SU-DHL-6 (cell line): ENCODE measurements at regions not wholly inside any gene's neighbourhood (a gene's known extent, or its start where the extent isn't known, plus 50 kb on each side); places are given as distances from the start of the nearest gene placed in this dataset.

ENCODE experiments used
- H2AFZ ChIP-seq: fragments of 200-600 bp; sonication (generic); 2 replicates; pipeline ENCODE4 v1.6.1; 2014; ENCODE audit warnings: low read depth, mild to moderate bottlenecking, moderate library complexity, mixed read lengths, antibody characterized with exemption, low read length; ENCODE audit not compliant: severe bottlenecking
- H3F3A ChIP-seq: fragments of 200-600 bp; shearing (Covaris generic); 2 replicates; pipeline ENCODE4 v1.6.0; 2016; ENCODE audit warnings: antibody characterized with exemption, mild to moderate bottlenecking; ENCODE audit not compliant: insufficient read depth
- H3K27ac ChIP-seq: fragments of 200-600 bp; sonication (generic); 2 replicates; pipeline ENCODE4 v1.5.1; 2016; ENCODE audit warnings: low read depth, mild to moderate bottlenecking, low read length, moderate library complexity, mixed read lengths
- H3K27me3 ChIP-seq: fragments of 200-600 bp; sonication (generic), shearing (Covaris generic); 2 replicates; pipeline ENCODE4 v1.6.0; 2014; ENCODE audit warnings: mild to moderate bottlenecking, low read length
- H3K36me3 ChIP-seq: fragments of 200-600 bp; sonication (generic); 2 replicates; pipeline ENCODE4 v1.6.1; 2014; ENCODE audit warnings: mild to moderate bottlenecking, low read length, mixed read lengths
- H3K4me2 ChIP-seq: fragments of 300-600, 200-600 bp; shearing (Covaris generic), sonication (generic); 2 replicates; pipeline ENCODE4 v1.6.0; 2014; ENCODE audit warnings: low read length, low read depth, mild to moderate bottlenecking; ENCODE audit not compliant: poor library complexity, severe bottlenecking
- H3K4me3 ChIP-seq: fragments of 200-600 bp; sonication (generic); 2 replicates; pipeline ENCODE4 v1.5.1; 2014; ENCODE audit warnings: antibody characterized with exemption, low read length, mild to moderate bottlenecking, mixed read lengths; ENCODE audit not compliant: insufficient read depth, poor library complexity, severe bottlenecking
- H3K79me2 ChIP-seq: fragments of 200-600 bp; sonication (generic); 2 replicates; pipeline ENCODE4 v1.6.1; 2014; ENCODE audit warnings: mild to moderate bottlenecking, low read length, moderate library complexity; ENCODE audit not compliant: insufficient read depth
- H3K9ac ChIP-seq: fragments of 200-600 bp; sonication (generic); 2 replicates; pipeline ENCODE4 v1.7.0; 2014; ENCODE audit warnings: mild to moderate bottlenecking, low read length
- H3K9me2 ChIP-seq: fragments of 200-600 bp; sonication (generic); replicated peaks from 2 replicates; pipeline ENCODE4 v1.6.1; 2014; ENCODE audit warnings: low read length; ENCODE audit not compliant: insufficient read depth
- H3K9me3 ChIP-seq: fragments of 200-600 bp; sonication (generic); 2 replicates; pipeline ENCODE4 v1.6.1; 2014; ENCODE audit warnings: low read length, mixed read lengths; ENCODE audit not compliant: insufficient read depth
- H4K20me1 ChIP-seq: fragments of 200-600 bp; sonication (generic); 2 replicates; pipeline ENCODE4 v1.6.1; 2014; ENCODE audit warnings: low read depth, mild to moderate bottlenecking, antibody characterized with exemption, low read length, moderate library complexity, mixed read lengths
- EZH2phosphoT487 ChIP-seq: fragments of 200-600 bp; sonication (generic), shearing (Covaris generic); conservative IDR thresholded peaks from 2 replicates; pipeline ENCODE4 v1.6.1; 2018; ENCODE audit warnings: mild to moderate bottlenecking, antibody characterized with exemption, low read length, moderate library complexity, mixed read lengths
- TF ChIP-seq, protein P1 (sequence below): fragments of 200-600 bp; sonication (generic); IDR thresholded peaks from one replicate; pipeline ENCODE4 v1.5.1; 2017; ENCODE audit warnings: antibody characterized with exemption, mild to moderate bottlenecking, low read length, moderate library complexity; ENCODE audit not compliant: insufficient read depth, poor library complexity, severe bottlenecking

GRCh38 chr1:30523055-30524020 is 200.0 kb downstream of the MATN1 start:
- no peaks in the 10 kb centered on the region for H3F3A ChIP-seq
- H3K27me3 ChIP-seq = no peaks in the 10 kb centered on the region
- H3K36me3 ChIP-seq = no peaks in the 10 kb centered on the region
- TF ChIP-seq EZH2phosphoT487 = no peak
- TF ChIP-seq, protein P1, sequence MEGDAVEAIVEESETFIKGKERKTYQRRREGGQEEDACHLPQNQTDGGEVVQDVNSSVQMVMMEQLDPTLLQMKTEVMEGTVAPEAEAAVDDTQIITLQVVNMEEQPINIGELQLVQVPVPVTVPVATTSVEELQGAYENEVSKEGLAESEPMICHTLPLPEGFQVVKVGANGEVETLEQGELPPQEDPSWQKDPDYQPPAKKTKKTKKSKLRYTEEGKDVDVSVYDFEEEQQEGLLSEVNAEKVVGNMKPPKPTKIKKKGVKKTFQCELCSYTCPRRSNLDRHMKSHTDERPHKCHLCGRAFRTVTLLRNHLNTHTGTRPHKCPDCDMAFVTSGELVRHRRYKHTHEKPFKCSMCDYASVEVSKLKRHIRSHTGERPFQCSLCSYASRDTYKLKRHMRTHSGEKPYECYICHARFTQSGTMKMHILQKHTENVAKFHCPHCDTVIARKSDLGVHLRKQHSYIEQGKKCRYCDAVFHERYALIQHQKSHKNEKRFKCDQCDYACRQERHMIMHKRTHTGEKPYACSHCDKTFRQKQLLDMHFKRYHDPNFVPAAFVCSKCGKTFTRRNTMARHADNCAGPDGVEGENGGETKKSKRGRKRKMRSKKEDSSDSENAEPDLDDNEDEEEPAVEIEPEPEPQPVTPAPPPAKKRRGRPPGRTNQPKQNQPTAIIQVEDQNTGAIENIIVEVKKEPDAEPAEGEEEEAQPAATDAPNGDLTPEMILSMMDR = no peak
- H3K27ac ChIP-seq = no peak overlapping the region
- no peaks in the 10 kb centered on the region for H4K20me1 ChIP-seq
- H3K79me2 ChIP-seq = no peaks in the 10 kb centered on the region
- no peaks in the 10 kb centered on the region for H3K9me2 ChIP-seq
- no peak overlapping the region for H2AFZ ChIP-seq
- no peak overlapping the region for H3K4me2 ChIP-seq
- H3K9ac ChIP-seq = no peak overlapping the region
- no peak overlapping the region for H3K4me3 ChIP-seq
- H3K9me3 ChIP-seq = no peaks in the 10 kb centered on the region

DNA sequence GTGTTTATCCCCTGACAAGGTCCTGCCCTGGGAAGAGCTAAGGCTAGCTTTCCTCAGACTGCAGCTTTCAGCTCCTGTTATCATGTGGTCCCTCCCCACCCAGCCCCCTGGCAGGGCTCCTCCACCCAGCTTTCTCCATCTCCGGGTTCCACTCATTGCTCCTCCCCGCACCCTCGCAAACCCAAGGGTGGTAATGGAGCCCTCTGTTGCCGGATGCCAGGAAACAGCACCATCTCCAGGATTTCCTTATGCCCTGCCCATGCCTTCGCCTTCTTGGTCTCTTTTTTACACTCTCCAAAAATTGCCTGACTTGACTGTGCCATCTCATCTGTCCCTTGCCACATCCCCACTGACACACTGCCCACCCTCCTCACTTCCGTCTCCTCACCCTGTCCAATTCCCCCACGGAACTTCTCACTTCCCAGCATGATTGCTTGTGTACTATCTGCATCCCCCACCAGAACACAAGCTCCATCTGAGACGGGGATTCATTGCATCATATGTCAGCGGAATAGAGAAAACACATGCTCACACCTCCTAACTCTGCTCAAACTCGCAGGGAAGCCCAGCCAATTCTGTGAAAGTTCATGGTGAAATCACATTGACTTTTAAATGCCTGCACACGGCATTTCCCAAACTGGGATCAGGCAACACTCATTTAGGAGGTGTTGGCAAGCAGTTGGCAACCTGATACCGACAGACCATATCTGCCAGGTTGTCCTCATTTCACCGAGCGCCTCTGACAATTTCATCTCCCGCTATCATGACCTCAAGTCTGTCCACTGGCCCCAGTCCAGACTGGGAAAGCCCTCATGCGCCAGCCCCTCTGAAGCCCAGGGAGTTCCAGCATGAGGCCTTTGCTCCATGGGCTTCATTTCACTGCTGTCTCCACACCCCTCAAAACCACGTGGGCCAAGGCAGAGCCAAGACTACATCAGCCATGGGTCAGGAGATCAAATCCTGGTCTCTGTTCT is 201.1 kb downstream of the MATN1 start:
- H3K9ac ChIP-seq = no peak overlapping the region
- H4K20me1 ChIP-seq = no peaks in the 10 kb centered on the region
- no peaks in the 10 kb centered on the region for H3K9me3 ChIP-seq
- TF ChIP-seq, protein P1 = no peak
- TF ChIP-seq EZH2phosphoT487 = no peak
- H3F3A ChIP-seq = no peaks in the 10 kb centered on the region
- no peak overlapping the region for H2AFZ ChIP-seq
- no peaks in the 10 kb centered on the region for H3K36me3 ChIP-seq
- H3K4me2 ChIP-seq = no peak overlapping the region
- H3K9me2 ChIP-seq = no peaks in the 10 kb centered on the region
- no peaks in the 10 kb centered on the region for H3K79me2 ChIP-seq
- H3K27me3 ChIP-seq = no peaks in the 10 kb centered on the region
- no peak overlapping the region for H3K4me3 ChIP-seq
- no peak overlapping the region for H3K27ac ChIP-seq

GRCh38 chr1:30521261-30521865 is 202.0 kb downstream of the MATN1 start:
- Histone ChIP-seq H3K27me3 (no peaks in the 10 kb centered on the region), H3F3A (no peaks in the 10 kb centered on the region), H3K9ac (no peak overlapping the region), H4K20me1 (no peaks in the 10 kb centered on the region), H3K9me3 (no peaks in the 10 kb centered on the region), H2AFZ (no peak overlapping the region), H3K4me2 (no peak overlapping the region), H3K79me2 (no peaks in the 10 kb centered on the region), H3K9me2 (no peaks in the 10 kb centered on the region), H3K4me3 (no peak overlapping the region), H3K27ac (no peak overlapping the region), H3K36me3 (no peaks in the 10 kb centered on the region)
- TF ChIP-seq, protein P1 = no peak
- no peak for TF ChIP-seq EZH2phosphoT487
